ENCODE measurements at regions not wholly inside any gene's neighbourhood (a gene's known extent, or its start where the extent isn't known, plus 50 kb on each side); places are given as distances from the start of the nearest gene placed in this dataset.
"Not testable (repeated sequence)": the region's sequence is repeated elsewhere in the genome, so short reads cannot be mapped to it uniquely, and the experiment has no call there.

DNA sequence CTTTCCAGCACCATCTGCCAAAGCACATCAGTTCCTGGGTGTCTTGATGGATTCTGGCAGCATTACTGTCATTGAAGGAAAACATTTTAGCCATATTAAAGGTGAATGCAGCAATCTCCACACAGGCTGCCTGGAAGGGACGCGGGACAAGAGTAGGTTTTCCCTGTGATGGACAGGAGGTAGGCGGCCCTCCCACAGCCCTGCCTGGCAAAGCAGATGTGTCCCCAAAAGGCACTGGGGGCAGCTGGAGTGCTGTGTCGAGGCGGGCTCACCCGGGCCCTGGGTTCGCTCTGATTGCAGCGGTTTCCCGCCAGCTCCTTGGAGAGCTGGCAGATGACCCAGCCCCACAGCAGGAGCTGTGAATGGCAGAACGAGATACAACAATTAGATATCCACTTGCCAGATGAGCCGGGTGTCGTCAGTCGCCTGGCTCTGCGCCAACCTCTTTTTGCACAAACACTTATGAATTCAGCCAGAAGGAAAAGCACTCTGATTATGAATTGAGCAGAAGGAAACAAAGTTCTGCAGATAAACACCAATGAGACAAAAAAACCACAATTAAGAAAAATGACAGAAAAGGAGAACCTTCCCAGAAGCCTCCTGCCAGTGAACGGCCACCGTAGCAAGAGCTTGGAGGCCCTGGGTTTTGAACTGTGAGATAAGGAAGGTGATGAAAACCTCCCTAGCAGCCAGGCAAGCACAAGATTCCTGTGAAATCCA, 64.9 kb upstream of the ZNF195 start:
- DNase-seq (ENCODE audit: low spot score in 2 of 2); H3K9me3 ChIP-seq; H3K27me3 ChIP-seq (ENCODE audit: low read depth); H3K4me3 ChIP-seq; H3K36me3 ChIP-seq (replicated peaks); in situ Hi-C loops (cut with MboI; ENCODE audit: low sequenced_read_pairs); H3K4me1 ChIP-seq: not testable (repeated sequence)

DNA sequence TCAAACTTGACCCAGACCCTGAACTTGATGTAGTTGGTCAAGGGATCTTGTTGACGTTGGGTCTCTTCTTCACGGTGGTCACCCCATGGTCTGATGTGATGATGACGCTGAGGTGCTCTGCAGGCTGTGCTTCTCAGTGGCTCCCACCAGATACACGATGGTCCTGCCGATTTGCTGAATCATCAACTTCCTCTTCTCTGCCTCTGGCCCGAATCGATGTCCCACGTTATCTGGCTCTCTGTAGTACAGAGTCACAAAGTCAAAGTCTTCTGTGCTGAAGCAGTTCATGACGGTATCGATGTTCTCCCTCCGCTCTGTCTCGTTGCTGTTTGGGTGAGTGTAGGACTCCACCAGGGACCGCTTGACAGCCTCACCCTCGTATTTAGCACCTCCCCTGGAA, 58.5 kb upstream of the ZNF195 start:
- H3K36me3 ChIP-seq (replicated peaks); H3K27me3 ChIP-seq (ENCODE audit: low read depth); H3K4me1 ChIP-seq; H3K4me3 ChIP-seq; in situ Hi-C loops (cut with MboI; ENCODE audit: low sequenced_read_pairs); H3K9me3 ChIP-seq; DNase-seq (ENCODE audit: low spot score in 2 of 2): not testable (repeated sequence)

- in situ Hi-C loops (cut with MboI; ENCODE audit: low sequenced_read_pairs) = no loop called here
- no peaks in the 10 kb centered on the region for H3K9me3 ChIP-seq
- H3K4me3 ChIP-seq = no peak overlapping the region
- DNase-seq (ENCODE audit: low spot score in 2 of 2) = no peak
- H3K36me3 ChIP-seq (replicated peaks) = no peaks in the 10 kb centered on the region
- no peaks in the 10 kb centered on the region for H3K27me3 ChIP-seq (ENCODE audit: low read depth)
- no peaks in the 10 kb centered on the region for H3K4me1 ChIP-seq
These were observed 56.0 kb upstream of the ZNF195 start for GRCh38 chr11:3434976-3435375.

DNA sequence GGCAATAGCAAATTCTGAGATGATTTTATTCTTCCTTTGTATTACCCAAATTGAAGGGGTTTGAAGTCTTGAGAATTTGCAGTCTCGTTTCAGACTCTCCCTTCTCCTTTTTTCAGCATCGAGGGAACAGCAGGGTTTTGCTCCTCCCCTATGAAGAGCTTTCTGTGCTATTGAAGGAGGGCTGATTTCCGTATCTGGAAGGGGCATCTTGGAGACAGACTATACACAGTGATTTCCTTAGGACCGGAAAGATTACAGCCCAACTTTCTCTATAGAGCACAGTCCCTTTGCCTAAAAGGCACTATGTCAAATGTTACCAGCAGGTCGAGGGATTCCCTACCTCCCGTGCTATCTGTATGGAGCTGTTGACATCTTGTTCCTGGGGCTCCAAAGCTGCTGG, 50.2 kb upstream of the ZNF195 start:
- not testable (repeated sequence) for DNase-seq (ENCODE audit: low spot score in 2 of 2); H3K4me1 ChIP-seq

More for the DNA sequence above, 50.2 kb upstream of the ZNF195 start:
- H3K36me3 ChIP-seq (replicated peaks); H3K4me3 ChIP-seq; in situ Hi-C loops (cut with MboI; ENCODE audit: low sequenced_read_pairs); H3K27me3 ChIP-seq (ENCODE audit: low read depth); H3K9me3 ChIP-seq: not testable (repeated sequence)

Measured in HAP-1 (cell line).